Stimulated activated CD8-positive, alpha-beta memory T cell treated with anti-CD3 and anti-CD28 coated beads, Interleukin-4, amount 100 ng/mL, for 48 hours (primary cell): ENCODE measurements at regions not wholly inside any gene's neighbourhood (a gene's known extent, or its start where the extent isn't known, plus 50 kb on each side); places are given as distances from the start of the nearest gene placed in this dataset.
A peak's percentile ranks its signal among the peaks of the same experiment; 100 is the strongest.
"Not testable (repeated sequence)": the region's sequence is repeated elsewhere in the genome, so short reads cannot be mapped to it uniquely, and the experiment has no call there.

Experiments used
- DNase-seq: peaks from one replicate; pipeline ENCODE4 v3.0.0-alpha.2; 2020

GRCh38 chr9:86645303-86645702 lies 291.1 kb upstream of the TUT7 start:
- DNase-seq: no peak

- DNase-seq: no peak
Measured at GRCh38 chr9:86644675-86645034, 290.4 kb upstream of the TUT7 start.

GRCh38 chr9:86643946-86644674 lies 289.9 kb upstream of the TUT7 start:
- no peak for DNase-seq

- DNase-seq: no peak
Measured at GRCh38 chr9:86642721-86643120, 288.5 kb upstream of the TUT7 start.

GRCh38 chr9:86641970-86642369 lies 287.8 kb upstream of the TUT7 start:
- DNase-seq: no peak

- DNase-seq: no peak
Measured at GRCh38 chr9:86639899-86640379, 285.7 kb upstream of the TUT7 start.

GRCh38 chr9:86639287-86639686 lies 285.1 kb upstream of the TUT7 start:
- DNase-seq: no peak

- DNase-seq: no peak
Measured at GRCh38 chr9:86638109-86638508, 283.9 kb upstream of the TUT7 start.

- peak; percentile 70 for DNase-seq
Measured at GRCh38 chr9:86637515-86637914, 283.3 kb upstream of the TUT7 start.

- no peak for DNase-seq
Measured at GRCh38 chr9:86636519-86636918, 282.3 kb upstream of the TUT7 start.

GRCh38 chr9:86636038-86636437 lies 281.8 kb upstream of the TUT7 start:
- DNase-seq: no peak

GRCh38 chr9:86634501-86634900 lies 280.3 kb upstream of the TUT7 start:
- DNase-seq: no peak

GRCh38 chr9:86633945-86634344 lies 279.7 kb upstream of the TUT7 start:
- DNase-seq: no peak

GRCh38 chr9:86632537-86632936 lies 278.3 kb upstream of the TUT7 start:
- DNase-seq: no peak

- DNase-seq: no peak
Measured at GRCh38 chr9:86629530-86629929, 275.3 kb upstream of the TUT7 start.

GRCh38 chr9:86626802-86627201 lies 272.6 kb upstream of the TUT7 start:
- DNase-seq: no peak

- DNase-seq: no peak
Measured at GRCh38 chr9:86624630-86625029, 270.4 kb upstream of the TUT7 start.

- peak; percentile 40 for DNase-seq
Measured at GRCh38 chr9:86614871-86615849, 260.9 kb upstream of the TUT7 start.

- DNase-seq: no peak
Measured at GRCh38 chr9:86613943-86614342, 259.7 kb upstream of the TUT7 start.

- not testable (repeated sequence) for DNase-seq
Measured at GRCh38 chr9:86611534-86611933, 257.3 kb upstream of the TUT7 start.

- no peak for DNase-seq
Measured at GRCh38 chr9:86605303-86605702, 251.1 kb upstream of the TUT7 start.

GRCh38 chr9:86604741-86605140 lies 250.5 kb upstream of the TUT7 start:
- DNase-seq: no peak

- DNase-seq: no peak
Measured at GRCh38 chr9:86602715-86603114, 248.5 kb upstream of the TUT7 start.

- DNase-seq: no peak
Measured at GRCh38 chr9:86601697-86602096, 247.5 kb upstream of the TUT7 start.
